H9 (cell line): ENCODE measurements at regions not wholly inside any gene's neighbourhood (a gene's known extent, or its start where the extent isn't known, plus 50 kb on each side); places are given as distances from the start of the nearest gene placed in this dataset.

Experiments
- DNase-seq: peaks from one replicate; pipeline ENCODE4 v3.0.0-alpha.2; 2017
- H2AFZ ChIP-seq: one replicate; pipeline ENCODE4 v1.6.1; 2013; ENCODE audit warnings: mild to moderate bottlenecking, low read length, control low read depth, moderate library complexity
- H2AK5ac ChIP-seq: 2 replicates; pipeline ENCODE4 v1.6.1; 2013; ENCODE audit warnings: low read length, control low read depth, mixed read lengths; ENCODE audit not compliant: insufficient read length
- H2BK120ac ChIP-seq: one replicate; pipeline ENCODE4 v1.6.1; 2013; ENCODE audit warnings: low read depth, mild to moderate bottlenecking, low read length, control low read depth, inconsistent platforms; ENCODE audit not compliant: poor library complexity, severe bottlenecking
- H2BK12ac ChIP-seq: 2 replicates; pipeline ENCODE4 v1.6.1; 2013; ENCODE audit warnings: low read length, control low read depth, mixed read lengths, low read depth; ENCODE audit not compliant: insufficient read length
- H2BK15ac ChIP-seq: 2 replicates; pipeline ENCODE4 v1.6.1; 2013; ENCODE audit warnings: low read depth, low read length, control low read depth
- H2BK20ac ChIP-seq: one replicate; pipeline ENCODE4 v1.6.1; 2013; ENCODE audit warnings: low read depth, mild to moderate bottlenecking, low read length, control low read depth, inconsistent platforms; ENCODE audit not compliant: poor library complexity, severe bottlenecking
- H2BK5ac ChIP-seq: 2 replicates; pipeline ENCODE4 v1.6.1; 2013; ENCODE audit warnings: low read length, control low read depth, mixed read lengths; ENCODE audit not compliant: insufficient read length
- H3K14ac ChIP-seq: 2 replicates; pipeline ENCODE4 v1.6.1; 2013; ENCODE audit warnings: low read length, control low read depth; ENCODE audit not compliant: insufficient read depth
- H3K18ac ChIP-seq: 2 replicates; pipeline ENCODE4 v1.6.1; 2013; ENCODE audit warnings: low read depth, mild to moderate bottlenecking, mixed read lengths, low read length, control low read depth; ENCODE audit not compliant: insufficient read length
- H3K23ac ChIP-seq: 2 replicates; pipeline ENCODE4 v1.6.1; 2013; ENCODE audit warnings: low read length, control low read depth, mixed read lengths, low read depth; ENCODE audit not compliant: insufficient read length
- H3K23me2 ChIP-seq: 2 replicates; pipeline ENCODE4 v1.6.1; 2013; ENCODE audit warnings: low read depth, mild to moderate bottlenecking, mixed read lengths, low read length, control low read depth; ENCODE audit not compliant: insufficient read length, poor library complexity, severe bottlenecking
- H3K27ac ChIP-seq: 2 replicates; pipeline ENCODE4 v1.5.1; 2013; ENCODE audit warnings: low read length, control low read depth, mixed read lengths, low read depth; ENCODE audit not compliant: insufficient read length
- H3K27me3 ChIP-seq: 2 replicates; pipeline ENCODE4 v1.6.1; 2013; ENCODE audit warnings: low read length, control low read depth, inconsistent platforms; ENCODE audit not compliant: insufficient read depth
- H3K4ac ChIP-seq: 2 replicates; pipeline ENCODE4 v1.6.1; 2013; ENCODE audit warnings: low read depth, mild to moderate bottlenecking, control low read depth, inconsistent platforms, low read length, moderate library complexity
- H3K4me1 ChIP-seq: 2 replicates; pipeline ENCODE4 v1.6.1; 2013; ENCODE audit warnings: low read length, control low read depth, inconsistent platforms; ENCODE audit not compliant: insufficient read depth
- H3K4me2 ChIP-seq: 2 replicates; pipeline ENCODE4 v1.6.1; 2013; ENCODE audit warnings: low read length, control low read depth, mixed read lengths; ENCODE audit not compliant: insufficient read length, insufficient read depth
- H3K56ac ChIP-seq: 2 replicates; pipeline ENCODE4 v1.6.1; 2013; ENCODE audit warnings: low read depth, mild to moderate bottlenecking, mixed read lengths, low read length, control low read depth; ENCODE audit not compliant: insufficient read length
- H3K79me1 ChIP-seq: 2 replicates; pipeline ENCODE4 v1.6.1; 2013; ENCODE audit warnings: low read depth, mild to moderate bottlenecking, moderate library complexity, low read length, control low read depth, inconsistent platforms; ENCODE audit not compliant: insufficient read depth, poor library complexity, severe bottlenecking
- H3K79me2 ChIP-seq: 2 replicates; pipeline ENCODE4 v1.6.1; 2013; ENCODE audit warnings: low read length, control low read depth, inconsistent platforms; ENCODE audit not compliant: insufficient read depth
- H3K9ac ChIP-seq: 2 replicates; pipeline ENCODE4 v1.6.1; 2013; ENCODE audit warnings: low read length, control low read depth, mixed read lengths; ENCODE audit not compliant: insufficient read length; ENCODE audit errors: extremely low read depth
- H3K9me3 ChIP-seq: one replicate; pipeline ENCODE4 v1.6.1; 2013; ENCODE audit warnings: low read depth, low read length, inconsistent platforms; ENCODE audit not compliant: control insufficient read depth
- H3T11ph ChIP-seq: one replicate; pipeline ENCODE4 v1.6.1; 2013; ENCODE audit warnings: mild to moderate bottlenecking, low read length, control low read depth, inconsistent platforms
- H4K20me1 ChIP-seq: one replicate; pipeline ENCODE4 v1.6.1; 2013; ENCODE audit not compliant: control insufficient read depth, insufficient read length, insufficient read depth
- H4K5ac ChIP-seq: 2 replicates; pipeline ENCODE4 v1.6.1; 2013; ENCODE audit warnings: low read depth, mild to moderate bottlenecking, mixed read lengths, low read length, control low read depth; ENCODE audit not compliant: insufficient read length
- H4K8ac ChIP-seq: replicated peaks from 2 replicates; pipeline ENCODE4 v1.6.1; 2013; ENCODE audit warnings: low read length, control low read depth, mixed read lengths, low read depth; ENCODE audit not compliant: insufficient read length
- H4K91ac ChIP-seq: 2 replicates; pipeline ENCODE4 v1.6.1; 2013; ENCODE audit warnings: low read depth, mild to moderate bottlenecking, moderate library complexity, mixed read lengths, low read length, control low read depth; ENCODE audit not compliant: insufficient read length
- H3K27ac Mint-ChIP-seq, 3 experiments: 2 replicates in 2 of 3; 3 replicates in 1 of 3; pipeline ENCODE4 v1.8.0; 2020 to 2021; ENCODE audit warnings: mixed read lengths in 3 of 3, mild to moderate bottlenecking in 1 of 3, moderate library complexity in 1 of 3
- H3K27me3 Mint-ChIP-seq: 2 replicates; pipeline ENCODE4 v1.8.0; 2021; ENCODE audit warnings: low read depth, mild to moderate bottlenecking, moderate library complexity, mixed read lengths
- H3K36me3 Mint-ChIP-seq, 3 experiments: 2 replicates in 2 of 3; 3 replicates in 1 of 3; pipeline ENCODE4 v1.8.0; 2020 to 2021; ENCODE audit warnings: low read depth in 3 of 3, mixed read lengths in 3 of 3; ENCODE audit not compliant: insufficient read depth in 1 of 3
- H3K4me1 Mint-ChIP-seq, 2 experiments: 2 replicates each; pipeline ENCODE4 v1.8.0; 2020; ENCODE audit warnings: mixed read lengths in 2 of 2
- H3K4me3 Mint-ChIP-seq, 2 experiments: 2 replicates in 1 of 2; 3 replicates in 1 of 2; pipeline ENCODE4 v1.8.0; 2020 to 2021; ENCODE audit warnings: mild to moderate bottlenecking in 2 of 2, mixed read lengths in 2 of 2, moderate library complexity in 1 of 2
- H3K9me3 Mint-ChIP-seq, 2 experiments: 2 replicates in 1 of 2; 3 replicates in 1 of 2; pipeline ENCODE4 v1.8.0; 2020; ENCODE audit warnings: mild to moderate bottlenecking in 2 of 2, mixed read lengths in 2 of 2, moderate library complexity in 1 of 2
- CTCF ChIP-seq: fragments of 200-600 bp; sonication (generic); conservative IDR thresholded peaks from 3 replicates; pipeline ENCODE4 v1.8.0; 2021; ENCODE audit warnings: antibody characterized with exemption, mild to moderate bottlenecking
- WGBS: extraction: QIAGEN DNeasy Blood & Tissue Kit; methylation state at CpG from one replicate; pipeline ENCODE4 v1.1.7; 2013; ENCODE audit warnings: missing lambda C conversion rate, low lambda C conversion rate, mixed read lengths; ENCODE audit not compliant: insufficient read length; ENCODE audit errors: extremely low coverage; 5-methylcytosine and 5-hydroxymethylcytosine counted together

DNA sequence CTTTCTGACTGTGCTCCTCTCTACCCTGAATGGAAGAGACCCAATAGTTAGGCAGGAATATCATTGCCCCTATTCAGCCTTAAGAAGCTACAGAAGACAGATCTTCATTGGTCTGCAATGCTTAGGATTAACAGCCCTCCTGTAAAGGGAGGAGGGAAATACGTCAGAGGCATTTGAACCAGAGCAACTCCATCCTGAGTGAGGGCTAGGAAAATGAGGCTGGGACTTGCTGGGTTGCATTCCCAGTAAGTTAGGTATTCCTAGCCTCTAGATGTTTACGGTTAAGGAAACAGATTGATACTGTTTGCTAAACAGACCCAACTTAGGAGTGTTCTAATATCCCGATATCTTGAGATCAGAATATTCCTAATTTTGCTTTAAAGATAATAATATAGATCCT, 63.5 kb downstream of the PCDH18 start:
- H3K4me1 Mint-ChIP-seq: peaks cover 0 to 4% of the 10 kb centered on the region in 2 experiments; a peak in 2 of 4 replicates
- WGBS: no CpG with 5 or more reads among the region's 3 CpGs
- no peak overlapping the region for H3K4me2 ChIP-seq

More for the DNA sequence above, 63.5 kb downstream of the PCDH18 start:
- Histone ChIP-seq H3T11ph (no peak overlapping the region), H3K9me3 (peaks cover 4% of the 10 kb centered on the region), H4K20me1 (no peaks in the 10 kb centered on the region), H3K79me1 (no peaks in the 10 kb centered on the region), H3K56ac (no peak overlapping the region), H3K27me3 (no peaks in the 10 kb centered on the region), H2BK20ac (no peak overlapping the region), H4K5ac (no peak overlapping the region), H3K14ac (no peak overlapping the region), H2BK5ac (no peak overlapping the region), H3K18ac (no peak overlapping the region), H3K9ac (no peak overlapping the region), H3K27ac (no peak overlapping the region), H4K91ac (no peak overlapping the region), H3K4me1 (no peaks in the 10 kb centered on the region), H3K4ac (no peak overlapping the region), H3K23me2 (no peaks in the 10 kb centered on the region), H3K79me2 (no peaks in the 10 kb centered on the region), H2BK15ac (no peak overlapping the region), H2BK12ac (no peak overlapping the region), H3K23ac (no peak overlapping the region), H2AFZ (no peak overlapping the region), H2BK120ac (no peak overlapping the region), H4K8ac (no peak overlapping the region), H2AK5ac (no peak overlapping the region)
- Mint-ChIP-seq H3K4me3 (no peak overlapping the region), H3K36me3 (peaks cover 4 to 36% (median 22%) of the 10 kb centered on the region in 3 experiments; a peak in 6 of 7 replicates), H3K9me3 (peaks cover 29% of the 10 kb centered on the region in 2 experiments), H3K27me3 (no peaks in the 10 kb centered on the region), H3K27ac (no peak overlapping the region)
- no peak for DNase-seq
- no peak for TF ChIP-seq CTCF
